ENCODE measurements at regions not wholly inside any gene's neighbourhood (a gene's known extent, or its start where the extent isn't known, plus 50 kb on each side); places are given as distances from the start of the nearest gene placed in this dataset.
A peak's percentile ranks its signal among the peaks of the same experiment; 100 is the strongest.

DNA sequence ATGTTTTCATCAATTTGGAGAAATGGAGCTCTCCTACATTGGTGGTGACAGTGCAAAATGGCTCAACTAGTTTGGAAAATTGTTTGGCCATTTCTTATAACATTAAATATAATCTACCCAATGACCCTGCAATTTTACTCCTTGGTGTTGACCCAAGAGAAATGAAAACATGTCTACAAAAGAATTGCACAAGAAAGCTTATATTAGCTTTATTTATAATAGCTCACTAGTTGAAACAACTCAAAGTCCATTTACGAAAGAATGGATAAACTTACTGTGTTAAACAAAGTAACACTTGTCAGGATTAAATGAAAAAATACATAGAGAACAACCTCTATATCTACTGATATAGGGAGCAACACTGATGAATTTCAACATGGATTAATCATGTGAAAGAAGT lies 539.9 kb downstream of the DNAJB9 start:
- Histone ChIP-seq H3K27ac (ENCODE audit: extremely low read length, insufficient read depth, low read length) (no peak overlapping the region), H3K4me1 (ENCODE audit: insufficient read depth, low read length) (peaks cover 6% of the 10 kb centered on the region; the same call in 1 of the 2 replicates), H3K4me3 (replicated peaks in 1 of 3; ENCODE audit: insufficient read depth in 1 of 3, low read depth in 2 of 3, low read length in 3 of 3) (no peak overlapping the region), H4K20me1 (ENCODE audit: insufficient read depth, low read length) (no peaks in the 10 kb centered on the region), H3K27me3 (ENCODE audit: control insufficient read depth in 1 of 2, insufficient read depth in 2 of 2, low read length in 2 of 2) (no peaks in the 10 kb centered on the region), H3K9me3 (ENCODE audit: low read length) (peaks cover 15% of the 10 kb centered on the region; the same call in 1 of the 2 replicates), H3K4me2 (ENCODE audit: low read depth, low read length) (no peak overlapping the region), H3K9ac (ENCODE audit: insufficient read depth, low read depth, low read length) (no peak overlapping the region), H2AFZ (ENCODE audit: low read length) (no peak overlapping the region), H3K79me2 (ENCODE audit: insufficient read depth, low read length) (no peaks in the 10 kb centered on the region), H3K36me3 (replicated peaks in 1 of 2; ENCODE audit: control insufficient read depth in 1 of 2, insufficient read depth in 2 of 2, low read length in 2 of 2) (no peaks in the 10 kb centered on the region)
- intact Hi-C loops (cut with micrococcal nuclease; ENCODE audit: unreplicated experiment): no loop called here
- peak; percentile 8 for DNase-seq (ENCODE audit: low spot score)
- ChIA-PET POLR2A (no interaction called here), CTCF (ENCODE audit: low intra/inter-chr PET ratio, low total read pairs) (no interaction called here)
- no peak for ATAC-seq
- in situ Hi-C loops (cut with HindIII; ENCODE audit: extremely low pct_ligation_motif_present, low pct_unique_long_range_greater_than_20kb): no loop called here
- no peak for FAIRE-seq
- WGBS (ENCODE audit: low lambda C conversion rate): 2% methylated on average over 1 of the region's 1 CpG
- no TSS peak for BruUV-seq (replicated peaks)
- no peak for TF ChIP-seq IRF2 (CRISPR knock-in tag; IDR thresholded peaks at IDR 0.05)
- no peak for TF ChIP-seq SALL2 (CRISPR knock-in tag; IDR thresholded peaks at IDR 0.05)
- no peak for TF ChIP-seq GABPB1 (CRISPR knock-in tag; IDR thresholded peaks at IDR 0.05)

DNA sequence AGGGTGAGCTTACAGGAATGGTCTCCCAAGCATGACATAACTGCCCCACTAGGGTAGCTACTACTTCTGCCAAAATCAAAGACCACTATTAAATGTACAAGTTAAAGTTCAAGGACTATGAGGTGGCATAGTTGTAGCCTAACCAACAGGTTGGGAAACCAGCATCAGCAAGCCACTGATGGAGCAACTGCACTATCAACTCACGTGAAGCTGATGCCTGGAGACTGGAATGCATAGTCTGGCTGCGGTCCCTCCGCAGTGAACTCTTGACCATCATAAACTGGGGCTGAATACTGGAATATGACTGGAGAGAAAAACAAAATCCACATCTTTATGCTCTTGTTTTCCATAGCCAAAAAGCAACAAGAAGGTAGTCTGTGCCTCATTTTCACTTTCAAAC lies 541.4 kb downstream of the DNAJB9 start:
- WGBS (ENCODE audit: low lambda C conversion rate): 0% methylated on average over 3 of the region's 3 CpGs
- no peaks in the 10 kb centered on the region for H4K20me1 ChIP-seq (ENCODE audit: insufficient read depth, low read length)
- H3K4me3 ChIP-seq (replicated peaks in 1 of 3; ENCODE audit: insufficient read depth in 1 of 3, low read depth in 2 of 3, low read length in 3 of 3): no peak overlapping the region
- peak; percentile 66 for TF ChIP-seq BHLHE40 (IDR thresholded peaks at IDR 0.05; ENCODE audit: low read length)
- TF ChIP-seq HDAC2 (CRISPR knock-in tag; IDR thresholded peaks at IDR 0.05): no peak
- no peak overlapping the region for H3K9ac ChIP-seq (ENCODE audit: insufficient read depth, low read depth, low read length)
- ChIA-PET POLR2A (no interaction called here), CTCF (ENCODE audit: low intra/inter-chr PET ratio, low total read pairs) (no interaction called here)
- FAIRE-seq (no peak), DNase-seq (ENCODE audit: low spot score) (no peak), ATAC-seq (no peak)
- no peak overlapping the region for H2AFZ ChIP-seq (ENCODE audit: low read length)
- H3K27ac ChIP-seq (ENCODE audit: extremely low read length, insufficient read depth, low read length): no peak overlapping the region
- H3K4me1 ChIP-seq (ENCODE audit: insufficient read depth, low read length): peaks cover 6% of the 10 kb centered on the region; the same call in 1 of the 2 replicates
- H3K36me3 ChIP-seq (replicated peaks in 1 of 2; ENCODE audit: control insufficient read depth in 1 of 2, insufficient read depth in 2 of 2, low read length in 2 of 2): no peaks in the 10 kb centered on the region
- intact Hi-C loops (cut with micrococcal nuclease; ENCODE audit: unreplicated experiment) (no loop called here), in situ Hi-C loops (cut with HindIII; ENCODE audit: extremely low pct_ligation_motif_present, low pct_unique_long_range_greater_than_20kb) (no loop called here)
- peaks cover 15% of the 10 kb centered on the region; the same call in 1 of the 2 replicates for H3K9me3 ChIP-seq (ENCODE audit: low read length)
- H3K27me3 ChIP-seq (ENCODE audit: control insufficient read depth in 1 of 2, insufficient read depth in 2 of 2, low read length in 2 of 2): no peaks in the 10 kb centered on the region
- H3K79me2 ChIP-seq (ENCODE audit: insufficient read depth, low read length): no peaks in the 10 kb centered on the region
- no peak overlapping the region for H3K4me2 ChIP-seq (ENCODE audit: low read depth, low read length)
- no TSS peak for BruUV-seq (replicated peaks)
